Right lobe of liver (tissue), 6 donors: ENCODE measurements at regions not wholly inside any gene's neighbourhood (a gene's known extent, or its start where the extent isn't known, plus 50 kb on each side); places are given as distances from the start of the nearest gene placed in this dataset.

Experiments used
- ATAC-seq, 4 donors: fragments of 200-7000 bp; cut with Tn5 transposase; one replicate each; pipeline ENCODE4 v1.9.1; 2020; ENCODE audit warnings: mild to moderate bottlenecking in 4 of 4, moderate library complexity in 4 of 4
- DNase-seq, 3 donors: peaks; one replicate each; pipeline ENCODE4 v3.0.0-alpha.2; 2020
- H3K27ac ChIP-seq, 3 donors: fragments of 200-600 bp; one replicate each; pipeline ENCODE4 v1.8.0; 2022
- H3K27me3 ChIP-seq, 2 donors: fragments of 200-600 bp; one replicate each; pipeline ENCODE4 v1.8.0; 2022
- H3K36me3 ChIP-seq, 4 donors: fragments of 200-600 bp; sonication (generic) in 1 of 4; one replicate each; pipeline versions ENCODE4 v1.5.1 to v1.8.0; 2017 to 2022; ENCODE audit warnings: control low read depth in 1 of 4
- H3K4me1 ChIP-seq, 4 donors: fragments of 200-600 bp; sonication (generic) in 1 of 4; one replicate each; pipeline versions ENCODE4 v1.5.1 to v1.8.0; 2017 to 2022; ENCODE audit warnings: control low read depth in 1 of 4
- H3K4me3 ChIP-seq, 3 donors: fragments of 200-600 bp; one replicate each; pipeline ENCODE4 v1.8.0; 2022
- H3K9me3 ChIP-seq, 4 donors: fragments of 200-600 bp; sonication (generic) in 1 of 4; one replicate each; pipeline versions ENCODE4 v1.5.1 to v1.8.0; 2017 to 2022; ENCODE audit warnings: control low read depth in 1 of 4
- CTCF ChIP-seq, 4 donors: fragments of 200-600 bp in 3 of 4; fragments of 450-650 bp in 1 of 4; IDR thresholded peaks; one replicate each; pipeline versions ENCODE4 v1.5.1 to v1.8.0; 2016 to 2022; ENCODE audit warnings: antibody characterized with exemption in 4 of 4, mild to moderate bottlenecking in 2 of 4
- POLR2A ChIP-seq: fragments of 450-650 bp; IDR thresholded peaks from one replicate; pipeline ENCODE4 v1.6.1; 2017; ENCODE audit warnings: antibody characterized with exemption, mild to moderate bottlenecking
- WGBS: methylation state at CpG from one replicate; pipeline ENCODE4 v1.1.6; 2018; ENCODE audit warnings: low coverage, low lambda C conversion rate; ENCODE audit not compliant: insufficient coverage; ENCODE audit errors: missing lambda C conversion rate; 5-methylcytosine and 5-hydroxymethylcytosine counted together
- intact Hi-C, 2 donors: fragments of 100-400 bp; cut with DNase I; formaldehyde crosslinking; loops; one replicate each; pipeline versions ENCODE4 v1.11.2 to v1.14.1; 2022
- donor health status: DM: no; HTN: yes; CAD: no.
- donor health status: DM: no; HTN: no; CAD: no.
- donor health status: DM: no; HTN: no; CAD: no.
- donor health status: DM: no; HTN: yes; CAD: no.
- donor health status: DM: no; HTN: yes; CAD: no.

- ATAC-seq (no peak), DNase-seq (no peak)
- Histone ChIP-seq H3K36me3 (no peaks in the 10 kb centered on the region), H3K4me1 (no peaks in the 10 kb centered on the region), H3K27me3 (no peaks in the 10 kb centered on the region), H3K9me3 (no peaks in the 10 kb centered on the region), H3K4me3 (no peak overlapping the region), H3K27ac (no peak overlapping the region)
- 53% methylated on average over 8 of the region's 8 CpGs for WGBS
- TF ChIP-seq POLR2A (no peak), CTCF (IDR thresholded peaks at IDR 0.05) (no peak)
- intact Hi-C loops: no loop called here
Observed at GRCh38 chr2:56014046-56014730, 90.6 kb upstream of the EFEMP1 start.

GRCh38 chr2:56015711-56016115 lies 92.1 kb upstream of the EFEMP1 start:
- Histone ChIP-seq H3K27me3 (no peaks in the 10 kb centered on the region), H3K36me3 (no peaks in the 10 kb centered on the region), H3K9me3 (no peaks in the 10 kb centered on the region), H3K4me3 (no peak overlapping the region), H3K27ac (no peak overlapping the region), H3K4me1 (no peaks in the 10 kb centered on the region)
- no peak for DNase-seq
- WGBS: 17% methylated on average over 3 of the region's 4 CpGs
- no peak for ATAC-seq
- no peak for TF ChIP-seq POLR2A
- TF ChIP-seq CTCF (IDR thresholded peaks at IDR 0.05): no peak
- intact Hi-C loops: no loop called here

DNA sequence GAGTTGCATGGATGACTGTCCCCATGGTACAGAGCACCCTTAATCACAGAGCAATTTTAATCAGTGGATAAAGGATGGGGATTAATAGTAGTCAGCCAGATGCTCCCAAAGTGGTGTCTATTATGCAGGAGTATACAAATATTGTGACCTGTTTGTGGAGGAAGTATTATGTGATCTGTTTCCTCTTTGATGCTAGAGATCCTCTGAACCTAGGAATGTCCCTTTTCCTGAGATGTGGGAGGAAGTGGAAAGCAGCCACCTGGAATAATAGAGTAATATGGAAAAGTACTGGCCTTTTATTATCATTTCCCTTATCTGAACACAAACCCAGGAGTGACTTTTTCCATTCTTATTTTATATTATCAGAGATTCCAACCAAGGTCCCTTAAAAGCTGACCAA lies 94.2 kb upstream of the EFEMP1 start:
- no peaks in the 10 kb centered on the region for H3K4me1 ChIP-seq
- H3K27me3 ChIP-seq: no peaks in the 10 kb centered on the region
- no peaks in the 10 kb centered on the region for H3K9me3 ChIP-seq
- no peak overlapping the region for H3K27ac ChIP-seq
- ATAC-seq (no peak), DNase-seq (no peak)
- H3K36me3 ChIP-seq: no peaks in the 10 kb centered on the region
- H3K4me3 ChIP-seq: no peak overlapping the region
- intact Hi-C loops: no loop called here
- no peak for TF ChIP-seq POLR2A
- TF ChIP-seq CTCF (IDR thresholded peaks at IDR 0.05): no peak

DNA sequence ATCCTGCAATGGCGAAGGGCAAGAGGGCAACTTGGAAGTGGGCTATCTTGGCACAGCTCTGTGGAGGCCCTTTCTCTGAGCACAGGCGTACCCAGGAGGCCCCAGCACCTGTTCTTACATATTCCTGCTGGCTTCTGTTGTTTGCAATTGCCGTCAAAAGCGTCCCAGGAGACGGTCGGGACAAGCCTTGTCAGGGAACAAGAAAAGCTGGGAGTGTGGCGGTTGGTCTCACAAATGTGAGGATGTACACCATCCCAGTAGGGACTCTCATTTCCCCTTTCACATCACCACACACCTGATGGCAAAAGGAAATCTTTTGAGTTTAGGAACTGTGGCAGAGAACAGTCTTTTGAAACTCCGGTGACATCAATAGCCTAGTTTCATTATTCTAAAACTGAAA lies 94.7 kb upstream of the EFEMP1 start:
- Histone ChIP-seq H3K4me3 (no peak overlapping the region), H3K36me3 (no peaks in the 10 kb centered on the region), H3K9me3 (no peaks in the 10 kb centered on the region), H3K4me1 (no peaks in the 10 kb centered on the region), H3K27ac (no peak overlapping the region), H3K27me3 (no peaks in the 10 kb centered on the region)
- intact Hi-C loops: no loop called here
- no peak for ATAC-seq
- TF ChIP-seq CTCF (IDR thresholded peaks at IDR 0.05): no peak
- no peak for TF ChIP-seq POLR2A
- 68% methylated on average over 7 of the region's 8 CpGs for WGBS
- no peak for DNase-seq

DNA sequence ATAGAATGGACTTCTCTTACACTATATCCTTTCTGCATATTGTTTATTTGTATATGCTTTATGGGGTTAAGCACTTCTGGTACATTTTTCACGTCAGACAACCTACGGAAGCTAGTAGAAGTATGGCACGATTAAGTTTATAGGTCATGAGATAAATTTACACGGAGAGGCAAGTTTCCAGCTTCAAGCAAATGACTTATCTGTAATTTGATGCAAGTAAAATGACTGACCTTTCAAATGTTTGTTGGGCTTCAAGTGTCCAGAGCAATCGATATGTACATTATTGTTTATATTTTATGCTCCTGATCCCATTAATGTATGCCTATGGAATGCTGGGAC lies 97.5 kb upstream of the EFEMP1 start:
- TF ChIP-seq CTCF (IDR thresholded peaks at IDR 0.05) (no peak), POLR2A (no peak)
- H3K27me3 ChIP-seq: no peaks in the 10 kb centered on the region
- H3K36me3 ChIP-seq: no peaks in the 10 kb centered on the region
- H3K4me1 ChIP-seq: no peaks in the 10 kb centered on the region
- 71% methylated on average over 5 of the region's 5 CpGs for WGBS
- no peak overlapping the region for H3K27ac ChIP-seq
- ATAC-seq (no peak), DNase-seq (no peak)
- no peaks in the 10 kb centered on the region for H3K9me3 ChIP-seq
- intact Hi-C loops: no loop called here
- H3K4me3 ChIP-seq: no peak overlapping the region
